Stomach smooth muscle (tissue), 2 donors: ENCODE measurements at regions not wholly inside any gene's neighbourhood (a gene's known extent, or its start where the extent isn't known, plus 50 kb on each side); places are given as distances from the start of the nearest gene placed in this dataset.
"Not testable (repeated sequence)": the region's sequence is repeated elsewhere in the genome, so short reads cannot be mapped to it uniquely, and the experiment has no call there.

Source experiments
- H3K27ac ChIP-seq: one replicate; pipeline ENCODE4 v1.7.0; 2013; ENCODE audit warnings: mild to moderate bottlenecking, low read length, inconsistent platforms
- H3K27me3 ChIP-seq, 2 donors: one replicate each; pipeline ENCODE4 v1.7.0; 2013; ENCODE audit warnings: low read length in 2 of 2; ENCODE audit not compliant: insufficient read depth in 2 of 2, control insufficient read depth in 1 of 2
- H3K36me3 ChIP-seq, 2 donors: one replicate each; pipeline ENCODE4 v1.7.0; 2013; ENCODE audit warnings: low read length in 2 of 2; ENCODE audit not compliant: control insufficient read depth in 2 of 2, insufficient read depth in 2 of 2
- H3K4me1 ChIP-seq: one replicate; pipeline ENCODE4 v1.7.0; 2013; ENCODE audit warnings: low read length; ENCODE audit not compliant: control insufficient read depth, insufficient read depth
- H3K4me3 ChIP-seq, 2 donors: one replicate each; pipeline ENCODE4 v1.7.0; 2013; ENCODE audit warnings: low read length in 2 of 2
- H3K9ac ChIP-seq, 2 donors: one replicate each; pipeline ENCODE4 v1.7.0; 2013; ENCODE audit warnings: low read length in 2 of 2, mild to moderate bottlenecking in 1 of 2
- H3K9me3 ChIP-seq, 2 donors: one replicate each; pipeline ENCODE4 v1.7.0; 2013; ENCODE audit warnings: low read length in 2 of 2; ENCODE audit not compliant: control insufficient read depth in 2 of 2
- donor health status: healthy.
- donor health status: Pancreatic carcinoma.

GRCh38 chr4:124104628-124105027 lies 607.9 kb downstream of the ANKRD50 start:
- Histone ChIP-seq H3K9ac (no peak overlapping the region), H3K27ac (no peak overlapping the region), H3K36me3 (no peaks in the 10 kb centered on the region), H3K27me3 (no peaks in the 10 kb centered on the region), H3K9me3 (no peaks in the 10 kb centered on the region), H3K4me1 (no peaks in the 10 kb centered on the region), H3K4me3 (no peak overlapping the region)

GRCh38 chr4:124105212-124105611 lies 607.3 kb downstream of the ANKRD50 start:
- Histone ChIP-seq H3K4me3 (no peak overlapping the region), H3K27me3 (no peaks in the 10 kb centered on the region), H3K27ac (no peak overlapping the region), H3K9ac (no peak overlapping the region), H3K9me3 (no peaks in the 10 kb centered on the region), H3K4me1 (no peaks in the 10 kb centered on the region), H3K36me3 (no peaks in the 10 kb centered on the region)

- no peak overlapping the region for H3K4me3 ChIP-seq
- no peaks in the 10 kb centered on the region for H3K36me3 ChIP-seq
- H3K27me3 ChIP-seq: no peaks in the 10 kb centered on the region
- no peak overlapping the region for H3K9ac ChIP-seq
- no peaks in the 10 kb centered on the region for H3K4me1 ChIP-seq
- H3K9me3 ChIP-seq: no peaks in the 10 kb centered on the region
- H3K27ac ChIP-seq: no peak overlapping the region
Measured at GRCh38 chr4:124111411-124111810, 601.1 kb downstream of the ANKRD50 start.

GRCh38 chr4:124111922-124112321 lies 600.6 kb downstream of the ANKRD50 start:
- no peaks in the 10 kb centered on the region for H3K27me3 ChIP-seq
- no peaks in the 10 kb centered on the region for H3K36me3 ChIP-seq
- no peak overlapping the region for H3K27ac ChIP-seq
- H3K4me3 ChIP-seq: no peak overlapping the region
- H3K9ac ChIP-seq: no peak overlapping the region
- H3K9me3 ChIP-seq: no peaks in the 10 kb centered on the region
- no peaks in the 10 kb centered on the region for H3K4me1 ChIP-seq

- Histone ChIP-seq H3K4me1 (no peaks in the 10 kb centered on the region), H3K9ac (no peak overlapping the region), H3K36me3 (no peaks in the 10 kb centered on the region), H3K27ac (no peak overlapping the region), H3K9me3 (no peaks in the 10 kb centered on the region), H3K4me3 (no peak overlapping the region), H3K27me3 (no peaks in the 10 kb centered on the region)
Measured at GRCh38 chr4:124118061-124118460, 594.5 kb downstream of the ANKRD50 start.

GRCh38 chr4:124121461-124121971 lies 591.0 kb downstream of the ANKRD50 start:
- Histone ChIP-seq H3K4me1 (no peaks in the 10 kb centered on the region), H3K9ac (no peak overlapping the region), H3K27me3 (no peaks in the 10 kb centered on the region), H3K4me3 (no peak overlapping the region), H3K27ac (no peak overlapping the region), H3K9me3 (no peaks in the 10 kb centered on the region), H3K36me3 (no peaks in the 10 kb centered on the region)

- no peaks in the 10 kb centered on the region for H3K9me3 ChIP-seq
- no peaks in the 10 kb centered on the region for H3K36me3 ChIP-seq
- no peaks in the 10 kb centered on the region for H3K4me1 ChIP-seq
- no peak overlapping the region for H3K9ac ChIP-seq
- no peak overlapping the region for H3K4me3 ChIP-seq
- no peaks in the 10 kb centered on the region for H3K27me3 ChIP-seq
- no peak overlapping the region for H3K27ac ChIP-seq
Measured at GRCh38 chr4:124123181-124123580, 589.4 kb downstream of the ANKRD50 start.

GRCh38 chr4:124123721-124124120 lies 588.8 kb downstream of the ANKRD50 start:
- no peak overlapping the region for H3K4me3 ChIP-seq
- H3K36me3 ChIP-seq: no peaks in the 10 kb centered on the region
- no peaks in the 10 kb centered on the region for H3K4me1 ChIP-seq
- H3K27ac ChIP-seq: no peak overlapping the region
- no peak overlapping the region for H3K9ac ChIP-seq
- H3K27me3 ChIP-seq: no peaks in the 10 kb centered on the region
- H3K9me3 ChIP-seq: no peaks in the 10 kb centered on the region

- H3K27ac ChIP-seq, H3K9ac ChIP-seq, H3K4me3 ChIP-seq, H3K4me1 ChIP-seq, H3K36me3 ChIP-seq, H3K27me3 ChIP-seq, H3K9me3 ChIP-seq: not testable (repeated sequence)
Measured at GRCh38 chr4:124131324-124131723, 581.2 kb downstream of the ANKRD50 start.

- H3K9ac ChIP-seq: no peak overlapping the region
- peaks cover 0 to 2% of the 10 kb centered on the region in 2 donors for H3K9me3 ChIP-seq
- H3K4me3 ChIP-seq: no peak overlapping the region
- no peaks in the 10 kb centered on the region for H3K36me3 ChIP-seq
- H3K4me1 ChIP-seq: no peaks in the 10 kb centered on the region
- no peaks in the 10 kb centered on the region for H3K27me3 ChIP-seq
- no peak overlapping the region for H3K27ac ChIP-seq
Measured at GRCh38 chr4:124132161-124132560, 580.4 kb downstream of the ANKRD50 start.

- H3K4me1 ChIP-seq: no peaks in the 10 kb centered on the region
- no peak overlapping the region for H3K9ac ChIP-seq
- no peak overlapping the region for H3K4me3 ChIP-seq
- no peaks in the 10 kb centered on the region for H3K27me3 ChIP-seq
- peaks cover 0 to 2% of the 10 kb centered on the region in 2 donors for H3K9me3 ChIP-seq
- H3K27ac ChIP-seq: no peak overlapping the region
- H3K36me3 ChIP-seq: no peaks in the 10 kb centered on the region
Measured at GRCh38 chr4:124133753-124134152, 578.8 kb downstream of the ANKRD50 start.
